Panc1 (cell line): ENCODE measurements at regions not wholly inside any gene's neighbourhood (a gene's known extent, or its start where the extent isn't known, plus 50 kb on each side); places are given as distances from the start of the nearest gene placed in this dataset.

Experiments used
- POLR2AphosphoS5 ChIP-seq: IDR thresholded peaks from 2 replicates; pipeline ENCODE4 v1.6.1; 2012; ENCODE audit warnings: mild to moderate bottlenecking, low read depth, low read length, moderate library complexity
- SIN3A ChIP-seq: IDR thresholded peaks from 2 replicates; pipeline ENCODE4 v1.6.1; 2012; ENCODE audit warnings: low read depth, mild to moderate bottlenecking, low read length, moderate library complexity, borderline replicate concordance; ENCODE audit not compliant: insufficient read depth
- TF ChIP-seq, protein P1 (sequence below): fragments of 450-650 bp; IDR thresholded peaks from 2 replicates; pipeline ENCODE4 v1.5.1; 2017; ENCODE audit warnings: mild to moderate bottlenecking
- TF ChIP-seq, protein P2 (sequence below), 2 experiments: IDR thresholded peaks; 2 replicates each; pipeline ENCODE4 v1.6.1; 2011 to 2012; ENCODE audit warnings: low read depth in 2 of 2, control low read depth in 1 of 2, low read length in 1 of 2, mild to moderate bottlenecking in 1 of 2, moderate library complexity in 1 of 2; ENCODE audit not compliant: insufficient read depth in 1 of 2

DNA sequence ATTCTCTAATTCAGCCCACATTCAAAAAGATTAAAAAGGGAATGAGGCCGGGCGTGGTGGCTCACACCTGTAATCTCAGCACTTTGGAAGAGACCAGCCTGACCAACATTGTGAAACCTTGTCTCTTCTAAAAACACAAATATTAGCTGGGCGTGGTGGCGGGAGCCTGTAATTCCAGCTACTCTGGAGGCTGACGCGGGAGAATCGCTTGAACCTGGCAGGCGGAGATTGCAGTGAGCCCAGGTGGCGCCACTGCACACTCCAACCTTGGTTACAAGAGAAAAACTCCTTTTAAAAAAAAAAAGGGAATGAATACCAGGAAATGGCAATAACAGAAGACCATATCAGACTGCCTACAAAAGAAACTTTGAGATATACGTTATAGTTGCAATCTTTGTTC is 1244.5 kb downstream of the PCDH9 start:
- TF ChIP-seq, protein P1, sequence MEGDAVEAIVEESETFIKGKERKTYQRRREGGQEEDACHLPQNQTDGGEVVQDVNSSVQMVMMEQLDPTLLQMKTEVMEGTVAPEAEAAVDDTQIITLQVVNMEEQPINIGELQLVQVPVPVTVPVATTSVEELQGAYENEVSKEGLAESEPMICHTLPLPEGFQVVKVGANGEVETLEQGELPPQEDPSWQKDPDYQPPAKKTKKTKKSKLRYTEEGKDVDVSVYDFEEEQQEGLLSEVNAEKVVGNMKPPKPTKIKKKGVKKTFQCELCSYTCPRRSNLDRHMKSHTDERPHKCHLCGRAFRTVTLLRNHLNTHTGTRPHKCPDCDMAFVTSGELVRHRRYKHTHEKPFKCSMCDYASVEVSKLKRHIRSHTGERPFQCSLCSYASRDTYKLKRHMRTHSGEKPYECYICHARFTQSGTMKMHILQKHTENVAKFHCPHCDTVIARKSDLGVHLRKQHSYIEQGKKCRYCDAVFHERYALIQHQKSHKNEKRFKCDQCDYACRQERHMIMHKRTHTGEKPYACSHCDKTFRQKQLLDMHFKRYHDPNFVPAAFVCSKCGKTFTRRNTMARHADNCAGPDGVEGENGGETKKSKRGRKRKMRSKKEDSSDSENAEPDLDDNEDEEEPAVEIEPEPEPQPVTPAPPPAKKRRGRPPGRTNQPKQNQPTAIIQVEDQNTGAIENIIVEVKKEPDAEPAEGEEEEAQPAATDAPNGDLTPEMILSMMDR = peak; percentile 37
- TF ChIP-seq, protein P2, sequence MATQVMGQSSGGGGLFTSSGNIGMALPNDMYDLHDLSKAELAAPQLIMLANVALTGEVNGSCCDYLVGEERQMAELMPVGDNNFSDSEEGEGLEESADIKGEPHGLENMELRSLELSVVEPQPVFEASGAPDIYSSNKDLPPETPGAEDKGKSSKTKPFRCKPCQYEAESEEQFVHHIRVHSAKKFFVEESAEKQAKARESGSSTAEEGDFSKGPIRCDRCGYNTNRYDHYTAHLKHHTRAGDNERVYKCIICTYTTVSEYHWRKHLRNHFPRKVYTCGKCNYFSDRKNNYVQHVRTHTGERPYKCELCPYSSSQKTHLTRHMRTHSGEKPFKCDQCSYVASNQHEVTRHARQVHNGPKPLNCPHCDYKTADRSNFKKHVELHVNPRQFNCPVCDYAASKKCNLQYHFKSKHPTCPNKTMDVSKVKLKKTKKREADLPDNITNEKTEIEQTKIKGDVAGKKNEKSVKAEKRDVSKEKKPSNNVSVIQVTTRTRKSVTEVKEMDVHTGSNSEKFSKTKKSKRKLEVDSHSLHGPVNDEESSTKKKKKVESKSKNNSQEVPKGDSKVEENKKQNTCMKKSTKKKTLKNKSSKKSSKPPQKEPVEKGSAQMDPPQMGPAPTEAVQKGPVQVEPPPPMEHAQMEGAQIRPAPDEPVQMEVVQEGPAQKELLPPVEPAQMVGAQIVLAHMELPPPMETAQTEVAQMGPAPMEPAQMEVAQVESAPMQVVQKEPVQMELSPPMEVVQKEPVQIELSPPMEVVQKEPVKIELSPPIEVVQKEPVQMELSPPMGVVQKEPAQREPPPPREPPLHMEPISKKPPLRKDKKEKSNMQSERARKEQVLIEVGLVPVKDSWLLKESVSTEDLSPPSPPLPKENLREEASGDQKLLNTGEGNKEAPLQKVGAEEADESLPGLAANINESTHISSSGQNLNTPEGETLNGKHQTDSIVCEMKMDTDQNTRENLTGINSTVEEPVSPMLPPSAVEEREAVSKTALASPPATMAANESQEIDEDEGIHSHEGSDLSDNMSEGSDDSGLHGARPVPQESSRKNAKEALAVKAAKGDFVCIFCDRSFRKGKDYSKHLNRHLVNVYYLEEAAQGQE (IDR thresholded peaks at IDR 0.05; ENCODE audit: insufficient read depth in 1 of 2, low read depth in 2 of 2, low read length in 1 of 2) = no peak
- TF ChIP-seq SIN3A (no peak), POLR2AphosphoS5 (no peak)
